WTC11 (cell line): ENCODE measurements at regions not wholly inside any gene's neighbourhood (a gene's known extent, or its start where the extent isn't known, plus 50 kb on each side); places are given as distances from the start of the nearest gene placed in this dataset.

Experiments used
- ATAC-seq: fragments of 200-7000 bp; cut with Tn5 transposase; 2 replicates; pipeline ENCODE4 v1.10.0; 2021; ENCODE audit warnings: mild to moderate bottlenecking, moderate library complexity
- CTCF ChIA-PET: fragments of 300-600 bp; sonication (Branson Sonifier 250); formaldehyde crosslinking; loops from one replicate; lab custom pipeline; 2021; ENCODE audit warnings: antibody characterized with exemption; lab: Charles Lee
- POLR2A ChIA-PET: fragments of 350-600 bp; sonication (Branson Sonifier 250); formaldehyde crosslinking; loops from one replicate; lab custom pipeline; 2021; ENCODE audit warnings: antibody characterized with exemption; lab: Charles Lee
- DNase-seq: peaks from one replicate; pipeline ENCODE4 v3.0.0; 2021; ENCODE audit warnings: low spot score
- H3K27ac Mint-ChIP-seq: 2 replicates; pipeline ENCODE4 v1.8.0; 2021; ENCODE audit warnings: mixed read lengths
- H3K27me3 Mint-ChIP-seq: 2 replicates; pipeline ENCODE4 v1.8.0; 2021; ENCODE audit warnings: low read depth, mild to moderate bottlenecking, moderate library complexity, mixed read lengths
- H3K36me3 Mint-ChIP-seq: 2 replicates; pipeline ENCODE4 v1.8.0; 2021; ENCODE audit warnings: mixed read lengths
- H3K4me1 Mint-ChIP-seq: 2 replicates; pipeline ENCODE4 v1.8.0; 2022; ENCODE audit warnings: mixed read lengths
- H3K4me3 Mint-ChIP-seq: 2 replicates; pipeline ENCODE4 v1.8.0; 2021; ENCODE audit warnings: mild to moderate bottlenecking, moderate library complexity, mixed read lengths
- H3K9me3 Mint-ChIP-seq: 2 replicates; pipeline ENCODE4 v1.8.0; 2021; ENCODE audit warnings: mixed read lengths
- AFF4 ChIP-seq: sonication (generic); formaldehyde crosslinking; IDR thresholded peaks from 2 replicates; pipeline ENCODE4 v1.8.1; 2023; ENCODE audit warnings: mild to moderate bottlenecking, missing genetic modification reagents, borderline replicate concordance
- AR ChIP-seq: fragments of 250-450 bp; sonication (Bioruptor Pico); IDR thresholded peaks from 2 replicates; pipeline ENCODE4 v1.9.0; 2021; ENCODE audit warnings: mild to moderate bottlenecking
- CBFB ChIP-seq: sonication (generic); formaldehyde crosslinking; IDR thresholded peaks from 2 replicates; pipeline ENCODE4 v1.8.1; 2022; ENCODE audit warnings: mild to moderate bottlenecking, low read depth, missing genetic modification reagents
- E2F1 ChIP-seq: sonication (generic); formaldehyde crosslinking; IDR thresholded peaks from 2 replicates; pipeline ENCODE4 v1.8.0; 2022; ENCODE audit warnings: mild to moderate bottlenecking, missing genetic modification reagents
- E2F5 ChIP-seq: sonication (generic); formaldehyde crosslinking; IDR thresholded peaks from 2 replicates; pipeline ENCODE4 v1.8.1; 2022; ENCODE audit warnings: mild to moderate bottlenecking, moderate library complexity, missing genetic modification reagents
- ESRRA ChIP-seq: sonication (generic); formaldehyde crosslinking; IDR thresholded peaks from 2 replicates; pipeline ENCODE4 v1.8.1; 2022; ENCODE audit warnings: mild to moderate bottlenecking, missing genetic modification reagents, borderline replicate concordance
- HMGA2 ChIP-seq: fragments of 250-450 bp; sonication (Bioruptor Pico); IDR thresholded peaks from 2 replicates; pipeline ENCODE4 v1.4.0; 2021; ENCODE audit warnings: mild to moderate bottlenecking, moderate library complexity
- HMGXB4 ChIP-seq: sonication (generic); formaldehyde crosslinking; IDR thresholded peaks from 2 replicates; pipeline ENCODE4 v1.8.1; 2023; ENCODE audit warnings: mild to moderate bottlenecking, moderate library complexity, missing genetic modification reagents
- IRF2 ChIP-seq: sonication (generic); formaldehyde crosslinking; IDR thresholded peaks from 2 replicates; pipeline ENCODE4 v1.8.0; 2022; ENCODE audit warnings: low read depth, missing genetic modification reagents, borderline replicate concordance
- NR2C2 ChIP-seq: sonication (generic); formaldehyde crosslinking; IDR thresholded peaks from 2 replicates; pipeline ENCODE4 v1.8.0; 2022; ENCODE audit warnings: mild to moderate bottlenecking, missing genetic modification reagents
- SOX15 ChIP-seq: fragments of 250-450 bp; sonication (Bioruptor Pico); IDR thresholded peaks from 2 replicates; pipeline ENCODE4 v1.9.0; 2021; ENCODE audit warnings: mild to moderate bottlenecking
- TEAD1 ChIP-seq: sonication (generic); formaldehyde crosslinking; IDR thresholded peaks from 2 replicates; pipeline ENCODE4 v1.8.0; 2022; ENCODE audit warnings: mild to moderate bottlenecking, missing genetic modification reagents
- TEAD4 ChIP-seq: sonication (generic); formaldehyde crosslinking; IDR thresholded peaks from 2 replicates; pipeline ENCODE4 v1.8.0; 2022; ENCODE audit warnings: mild to moderate bottlenecking, missing genetic modification reagents
- ZNF121 ChIP-seq: sonication (generic); formaldehyde crosslinking; IDR thresholded peaks from 2 replicates; pipeline ENCODE4 v1.8.0; 2023; ENCODE audit warnings: missing genetic modification reagents
- ZNF138 ChIP-seq: sonication (generic); formaldehyde crosslinking; conservative IDR thresholded peaks from 2 replicates; pipeline ENCODE4 v1.8.1; 2022; ENCODE audit warnings: mild to moderate bottlenecking, moderate library complexity, missing genetic modification reagents
- ZNF423 ChIP-seq: fragments of 250-450 bp; sonication (Bioruptor Pico); IDR thresholded peaks from 2 replicates; pipeline ENCODE4 v2.1.2; 2022; ENCODE audit warnings: mild to moderate bottlenecking, moderate library complexity

GRCh38 chr18:77702686-77703085 lies 453.0 kb downstream of the GALR1 start:
- no peaks in the 10 kb centered on the region; the same call in 1 of the 2 replicates for H3K27me3 Mint-ChIP-seq
- TF ChIP-seq E2F5 (CRISPR knock-in tag) (no peak), CBFB (CRISPR knock-in tag) (no peak), AR (CRISPR knock-in tag) (no peak), IRF2 (CRISPR knock-in tag) (no peak), ESRRA (CRISPR knock-in tag) (no peak), ZNF423 (CRISPR knock-in tag) (no peak), ZNF138 (CRISPR knock-in tag) (no peak), SOX15 (no peak), TEAD4 (no peak), HMGXB4 (CRISPR knock-in tag) (no peak), E2F1 (no peak), AFF4 (no peak), NR2C2 (CRISPR knock-in tag) (no peak), ZNF121 (CRISPR knock-in tag) (no peak)
- TF ChIP-seq, all 79 proteins: peak for 0
- Mint-ChIP-seq H3K4me3 (no peak overlapping the region), H3K9me3 (peaks cover 3% of the 10 kb centered on the region; the same call in 1 of the 2 replicates), H3K36me3 (no peaks in the 10 kb centered on the region), H3K27ac (no peak overlapping the region), H3K4me1 (no peaks in the 10 kb centered on the region)
- ChIA-PET CTCF (interaction anchor here (0.6 to 1.1 kb wide), 11 partner anchors 8 to 781 kb away, joined by 3 to 8 read pairs (median 5); no protein-coding TSS in a partner anchor), POLR2A (no interaction called here)
- DNase-seq (peak; percentile 37), ATAC-seq (no peak)

GRCh38 chr18:77705301-77705700 lies 455.7 kb downstream of the GALR1 start:
- no peak overlapping the region for H3K27ac Mint-ChIP-seq
- POLR2A ChIA-PET, result no interaction called here
- H3K9me3 Mint-ChIP-seq, result peaks cover 9% of the 10 kb centered on the region
- no peak overlapping the region for H3K4me3 Mint-ChIP-seq
- no peaks in the 10 kb centered on the region; the same call in 1 of the 2 replicates for H3K27me3 Mint-ChIP-seq
- H3K36me3 Mint-ChIP-seq, result no peaks in the 10 kb centered on the region
- DNase-seq (no peak), ATAC-seq (no peak)
- CTCF ChIA-PET, result no interaction called here
- H3K4me1 Mint-ChIP-seq, result no peaks in the 10 kb centered on the region
- TF ChIP-seq HMGA2 (CRISPR knock-in tag) (no peak), ZNF138 (CRISPR knock-in tag) (no peak), TEAD1 (CRISPR knock-in tag) (no peak)
